ENCODE measurements at regions not wholly inside any gene's neighbourhood (a gene's known extent, or its start where the extent isn't known, plus 50 kb on each side); places are given as distances from the start of the nearest gene placed in this dataset.

- DNase-seq: no peak
Measured at GRCh38 chr13:34046457-34046856, 228.5 kb downstream of the RFC3 start.

DNA sequence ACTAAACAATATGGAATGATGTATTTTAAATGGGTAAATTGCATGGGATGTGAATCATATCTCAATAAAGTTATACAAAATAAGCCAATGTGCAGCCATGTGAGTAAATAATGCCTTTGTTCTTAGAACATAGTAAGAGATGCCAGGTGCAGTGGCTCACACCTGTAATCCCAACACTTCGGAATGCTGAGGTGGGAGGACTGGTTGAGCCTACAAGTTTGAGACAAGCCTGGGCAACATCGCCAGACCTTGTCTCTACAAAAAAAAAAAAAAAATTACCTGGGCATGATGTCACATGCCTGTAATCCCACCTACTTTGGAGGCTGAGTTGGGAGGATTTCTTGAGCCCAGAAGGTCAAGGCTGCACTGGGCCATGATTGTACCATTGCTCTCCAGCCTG is 230.7 kb downstream of the RFC3 start:
- DNase-seq: no peak

GRCh38 chr13:34056733-34057258 is 238.8 kb downstream of the RFC3 start:
- DNase-seq: no peak

DNA sequence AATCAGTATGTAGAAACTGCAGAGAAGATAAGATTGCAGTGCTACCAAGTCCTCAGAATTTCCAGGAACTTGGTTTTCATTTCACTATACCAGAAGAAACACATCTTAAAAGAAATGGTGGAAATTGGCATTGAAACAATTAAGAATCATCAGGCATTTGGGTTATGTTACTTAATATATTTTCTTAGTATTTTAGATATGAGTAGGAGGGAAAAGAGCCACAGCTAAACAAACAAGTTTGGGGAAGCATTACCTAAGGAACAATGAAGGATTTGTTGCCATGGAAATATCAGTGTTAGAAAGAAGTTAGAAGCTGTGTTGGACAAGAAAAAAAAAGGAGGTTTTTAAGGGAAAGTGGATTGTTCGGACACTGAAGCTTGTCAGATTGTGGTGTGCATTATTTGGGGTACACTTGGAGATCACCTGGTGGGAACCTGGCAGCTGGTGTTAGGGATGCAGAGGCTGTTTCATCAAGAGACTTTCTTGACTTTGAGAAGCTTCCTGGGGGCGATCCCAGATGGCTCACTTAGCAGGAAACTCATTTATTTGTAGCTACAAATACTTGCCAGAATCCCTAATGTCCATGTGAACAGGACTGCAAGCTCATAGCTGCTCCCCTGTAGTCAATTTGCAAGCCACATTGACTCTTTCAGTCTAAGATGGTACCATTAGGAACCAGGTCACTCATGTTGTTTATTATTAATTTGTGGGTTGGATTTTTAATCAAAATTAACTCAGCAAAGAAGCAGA is 246.7 kb downstream of the RFC3 start:
- no peak for DNase-seq

DNA sequence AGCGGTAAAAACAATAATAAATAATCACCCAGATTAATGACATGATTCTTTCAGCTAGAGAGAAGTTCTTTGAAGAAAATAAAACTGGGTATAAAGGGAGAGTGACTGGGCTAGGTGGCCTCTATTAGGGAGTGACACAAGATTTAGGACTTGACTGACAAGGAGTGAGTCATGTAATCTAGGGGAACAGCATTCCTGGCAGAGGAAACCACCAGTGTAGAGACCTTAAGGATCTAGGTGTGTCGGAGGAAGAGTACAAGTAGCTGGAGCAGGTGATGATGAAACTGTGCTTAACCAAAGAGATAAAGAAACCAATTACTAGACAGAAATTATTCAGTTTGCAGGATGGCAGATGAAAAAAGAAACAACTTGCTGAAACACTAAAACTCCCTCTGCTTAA is 248.0 kb downstream of the RFC3 start:
- no peak for DNase-seq

DNA sequence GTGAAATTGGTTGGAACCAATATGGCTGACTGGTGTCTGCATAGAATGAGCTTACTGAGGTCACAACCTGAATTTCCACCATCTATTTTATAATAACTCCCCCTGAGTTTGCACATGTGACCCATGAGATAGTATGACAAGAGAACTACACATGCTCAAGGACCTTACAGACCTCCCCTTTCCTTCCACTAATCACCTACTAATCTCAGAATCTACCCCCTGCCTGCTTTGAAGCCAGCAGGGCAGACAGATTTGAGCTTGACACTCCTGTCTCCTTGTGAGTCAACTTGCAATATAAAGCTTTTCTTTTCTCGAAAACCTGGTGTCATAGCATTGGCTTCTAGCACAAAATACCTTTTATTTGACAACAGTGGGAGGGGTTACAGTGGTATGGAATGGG is 248.4 kb downstream of the RFC3 start:
- no peak for DNase-seq

DNA sequence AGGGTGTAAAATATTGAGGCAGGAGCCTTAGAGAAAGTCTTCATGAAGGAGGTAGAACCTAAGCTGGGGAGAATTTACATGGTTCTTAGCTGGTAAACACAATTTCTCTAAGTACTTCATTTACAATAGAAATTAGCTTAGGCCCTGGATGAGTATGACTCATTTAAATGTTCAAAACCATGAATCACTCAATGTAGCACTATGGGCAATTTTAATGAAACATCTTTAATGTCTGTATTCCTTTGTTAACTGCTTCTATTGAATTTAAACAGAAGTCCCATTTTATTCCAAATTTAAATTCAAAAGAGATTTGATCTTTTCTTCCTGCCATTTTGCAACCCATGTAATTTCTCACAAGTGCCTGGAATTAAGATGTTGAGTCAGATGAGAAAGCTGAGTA is 252.1 kb downstream of the RFC3 start:
- no peak for DNase-seq

DNA sequence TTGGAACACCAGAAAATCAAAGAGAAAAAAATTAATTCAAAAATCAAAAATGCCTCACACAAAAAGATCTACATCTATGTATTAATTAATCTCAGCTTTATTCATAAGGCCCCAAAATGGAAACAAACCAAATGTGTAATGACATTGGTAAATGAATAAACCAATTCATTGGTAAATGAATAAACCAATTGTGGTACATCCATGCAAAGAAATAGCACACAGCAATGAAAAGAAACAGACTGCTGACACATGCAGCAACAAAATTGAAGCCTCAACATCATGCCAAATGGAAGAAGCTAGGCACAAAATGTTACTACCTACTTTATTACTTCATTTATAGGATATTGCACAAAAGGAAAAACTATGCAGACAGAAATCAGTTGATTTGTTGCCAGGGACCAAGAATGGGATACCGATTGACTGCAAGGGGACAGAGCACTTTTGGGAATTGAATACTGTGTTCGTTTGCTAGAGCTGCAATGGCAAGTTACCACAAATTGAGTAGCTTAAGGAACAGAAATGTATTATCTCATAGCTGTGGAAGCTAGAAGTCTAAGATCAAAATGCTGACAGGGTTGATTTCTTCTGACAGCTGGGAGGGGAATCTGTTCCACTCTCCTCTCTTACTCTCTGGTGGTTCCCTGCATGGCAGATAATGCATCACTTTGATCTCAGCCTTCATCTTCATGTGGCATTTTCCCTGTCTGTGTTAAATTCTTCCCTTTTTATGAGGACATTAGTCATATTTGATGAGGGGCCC is 252.8 kb downstream of the RFC3 start:
- DNase-seq: no peak

DNA sequence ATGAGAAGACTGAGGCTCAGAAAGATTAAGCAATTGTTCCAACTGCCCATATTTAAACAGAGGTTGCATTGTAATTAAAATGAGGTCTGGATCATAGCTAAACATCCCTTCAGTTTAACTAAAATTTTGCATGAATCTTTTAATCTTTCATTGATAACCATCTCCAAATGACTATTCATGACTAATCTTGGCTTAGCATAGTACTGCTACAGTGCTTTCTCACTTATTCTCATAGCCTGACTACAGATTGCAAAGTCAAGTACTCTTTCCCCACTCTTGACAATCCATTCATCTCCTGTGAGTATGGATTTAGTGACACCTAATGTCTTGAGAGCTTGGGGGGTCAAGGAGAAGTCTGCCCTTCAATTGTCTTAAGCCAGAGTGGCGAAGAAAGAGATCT is 258.4 kb downstream of the RFC3 start:
- no peak for DNase-seq

DNA sequence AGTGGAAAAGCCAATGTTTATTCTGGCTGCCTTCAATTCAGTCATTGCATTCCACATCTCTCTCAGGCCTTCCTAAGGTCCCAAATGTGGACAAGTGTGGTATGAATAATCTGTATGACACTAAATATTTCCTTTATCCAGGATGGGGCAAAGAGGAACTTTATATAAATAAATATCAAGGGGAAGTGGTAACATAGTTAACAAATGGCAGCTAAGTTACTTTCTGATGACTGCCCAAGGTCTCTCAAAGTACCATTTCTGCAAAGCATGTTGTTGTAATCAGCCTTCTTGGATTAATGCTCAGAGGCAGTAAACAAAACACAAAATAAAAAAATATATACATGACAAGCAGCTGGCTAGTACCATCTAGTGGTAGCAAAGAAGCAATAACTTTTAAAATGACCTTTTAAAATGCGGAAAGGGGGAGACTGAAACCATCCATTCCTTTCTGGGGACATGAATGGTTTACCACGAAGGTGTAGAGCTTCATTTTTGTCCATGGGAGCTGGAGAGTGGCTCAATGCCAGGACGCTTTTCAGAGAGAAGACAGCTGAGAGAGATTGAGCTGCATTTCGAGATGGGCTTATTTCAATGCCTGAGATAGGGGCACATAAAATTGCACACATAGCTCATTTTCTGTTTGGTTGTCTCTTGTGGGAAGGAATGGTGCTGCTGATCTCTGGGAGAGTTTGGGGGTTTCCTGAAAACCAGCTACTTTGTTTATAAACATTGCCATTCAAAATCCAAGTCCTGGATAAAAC is 259.2 kb downstream of the RFC3 start:
- DNase-seq: no peak

DNA sequence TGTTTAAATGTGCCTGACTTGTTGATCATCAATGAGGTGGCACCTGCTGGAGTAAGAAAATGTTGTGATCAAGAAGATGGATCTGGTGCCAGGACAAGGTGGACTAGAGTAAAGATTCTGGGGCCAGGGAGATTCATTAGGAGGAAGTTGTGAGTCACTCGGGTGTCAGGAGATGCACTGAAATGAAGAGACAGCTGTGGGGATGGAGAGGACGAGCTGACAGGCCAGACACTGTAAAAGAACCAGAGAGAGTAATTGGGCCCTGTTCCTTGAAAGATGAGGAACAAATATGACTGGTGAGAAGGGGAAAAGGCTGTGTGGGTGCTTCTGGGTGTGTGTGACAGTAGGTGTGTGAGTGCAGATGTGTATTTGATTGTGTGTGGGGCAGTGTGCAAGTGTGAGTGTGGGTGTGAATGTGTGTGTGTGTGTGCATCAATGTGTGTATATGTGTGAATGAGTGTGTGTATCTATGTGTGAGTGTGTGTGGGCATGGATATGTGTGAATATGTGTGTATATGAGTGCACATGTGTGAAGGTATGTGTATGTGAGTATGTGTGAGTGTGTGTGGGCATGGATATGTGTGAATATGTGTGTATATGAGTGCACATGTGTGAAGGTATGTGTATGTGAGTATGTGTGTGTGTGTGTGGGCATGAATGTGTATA is 260.5 kb downstream of the RFC3 start:
- DNase-seq: no peak

DNA sequence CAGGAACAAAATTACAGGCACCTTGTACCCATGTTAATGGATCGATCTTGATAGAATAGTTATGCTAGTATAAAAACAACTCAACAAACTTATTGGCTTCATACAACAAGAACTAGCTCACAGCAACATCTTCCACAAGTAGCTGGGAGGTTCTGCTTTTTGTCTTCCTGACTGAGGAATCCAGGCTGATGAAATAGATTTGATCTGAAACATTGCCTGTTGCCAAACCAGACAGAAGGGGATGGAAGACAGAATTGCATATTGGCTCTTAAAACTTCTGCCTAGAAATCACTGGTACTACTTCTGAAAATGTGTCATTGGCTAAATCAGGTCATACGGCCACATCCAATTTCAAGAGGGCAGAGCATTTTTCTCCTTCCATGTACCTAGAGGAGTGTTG is 267.3 kb downstream of the RFC3 start:
- DNase-seq: no peak

GRCh38 chr13:34086281-34086680 is 268.3 kb downstream of the RFC3 start:
- no peak for DNase-seq

DNA sequence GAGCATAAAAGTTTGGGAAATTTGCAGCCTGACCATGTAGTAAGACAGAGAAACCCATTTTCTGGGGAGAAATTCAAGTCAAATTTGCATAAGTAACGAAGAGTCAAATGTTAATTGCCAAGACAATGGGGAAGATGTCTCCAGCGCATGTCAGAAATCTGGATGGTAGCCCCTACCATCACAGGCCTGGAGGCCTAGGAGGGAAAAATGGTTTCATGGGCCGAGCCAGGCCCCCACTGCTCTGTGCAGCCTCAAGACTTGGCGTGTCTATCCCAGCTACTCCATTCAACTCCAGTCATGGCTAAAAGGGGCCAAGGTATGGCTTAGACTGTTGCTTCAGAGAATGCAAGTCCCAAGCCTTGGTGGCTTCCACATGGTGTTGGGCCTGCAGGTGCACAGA is 269.8 kb downstream of the RFC3 start:
- no peak for DNase-seq

- DNase-seq: no peak
Measured at GRCh38 chr13:34103854-34104253, 285.9 kb downstream of the RFC3 start.

DNA sequence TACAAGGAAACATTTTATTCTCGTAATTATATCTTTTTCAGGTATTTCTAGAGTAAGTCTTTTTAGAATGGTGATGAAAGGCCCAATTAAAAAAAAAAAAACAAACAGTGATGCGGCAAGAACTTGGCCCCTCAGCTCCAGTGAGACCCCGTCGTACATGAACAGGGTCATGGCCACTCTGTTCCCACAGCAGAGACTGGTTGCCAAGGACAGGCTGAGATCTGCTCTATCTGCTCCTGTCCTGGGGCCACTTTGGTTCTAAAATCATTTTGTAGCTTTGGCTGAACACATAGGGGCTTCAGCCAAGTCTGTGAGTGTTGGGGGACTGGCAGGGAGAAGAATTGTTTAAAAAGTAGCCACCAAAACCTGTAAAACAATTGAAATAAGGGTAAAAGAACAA is 286.9 kb downstream of the RFC3 start:
- DNase-seq: no peak

- DNase-seq: no peak
Measured at GRCh38 chr13:34107806-34108205, 289.9 kb downstream of the RFC3 start.

GRCh38 chr13:34108410-34108809 is 290.5 kb downstream of the RFC3 start:
- no peak for DNase-seq

GRCh38 chr13:34114581-34114980 is 296.6 kb downstream of the RFC3 start:
- DNase-seq: no peak

- DNase-seq: no peak
Measured at GRCh38 chr13:34116651-34117050, 298.7 kb downstream of the RFC3 start.

DNA sequence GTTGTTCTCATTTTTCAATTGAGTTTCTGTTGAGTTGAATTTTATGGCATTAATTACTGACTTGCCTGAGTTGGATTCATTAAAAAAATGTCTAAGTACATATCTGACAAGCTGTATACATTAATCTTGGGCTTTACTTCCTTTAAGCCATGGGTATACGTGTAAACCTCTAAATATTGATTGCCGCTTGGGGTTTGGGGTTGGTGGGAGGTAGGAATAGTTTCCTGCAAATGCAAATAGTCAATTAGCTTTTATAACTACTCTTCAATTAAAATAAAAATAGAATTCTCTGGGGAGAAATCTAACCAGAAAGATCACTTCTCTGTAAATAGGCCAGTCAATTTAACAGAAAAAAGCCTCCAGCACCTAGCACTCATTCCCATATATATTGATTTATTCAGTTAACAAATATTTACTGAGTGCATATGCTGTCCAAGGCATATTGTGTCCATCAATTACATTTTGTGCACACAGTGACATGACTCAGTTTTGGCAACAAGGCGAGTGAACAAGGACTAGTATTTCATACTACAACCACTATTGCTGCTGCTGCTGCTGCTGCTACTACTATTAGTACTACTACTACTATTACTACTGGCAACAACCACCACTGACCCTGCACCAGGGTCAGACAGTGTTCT is 306.8 kb downstream of the RFC3 start:
- DNase-seq: peak; percentile 59 to 86

DNA sequence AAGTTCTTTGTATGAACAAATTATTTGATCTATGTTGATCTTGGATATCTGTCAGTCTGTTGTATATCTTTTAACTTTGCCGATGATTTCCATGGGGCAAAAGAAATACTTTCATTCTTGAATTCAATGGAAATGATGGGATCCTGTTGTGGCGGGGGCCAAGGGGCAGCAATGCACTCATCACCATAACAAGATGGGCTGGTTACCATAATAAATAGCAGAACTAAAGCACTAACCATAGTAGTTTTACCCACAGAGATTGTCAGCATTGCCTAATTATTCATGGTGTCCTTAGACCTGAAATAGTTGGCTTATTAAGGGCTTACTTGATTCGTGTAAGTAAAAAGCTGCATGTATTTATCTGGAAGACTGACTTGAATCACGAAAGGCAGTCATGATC is 309.6 kb downstream of the RFC3 start:
- no peak for DNase-seq

DNA sequence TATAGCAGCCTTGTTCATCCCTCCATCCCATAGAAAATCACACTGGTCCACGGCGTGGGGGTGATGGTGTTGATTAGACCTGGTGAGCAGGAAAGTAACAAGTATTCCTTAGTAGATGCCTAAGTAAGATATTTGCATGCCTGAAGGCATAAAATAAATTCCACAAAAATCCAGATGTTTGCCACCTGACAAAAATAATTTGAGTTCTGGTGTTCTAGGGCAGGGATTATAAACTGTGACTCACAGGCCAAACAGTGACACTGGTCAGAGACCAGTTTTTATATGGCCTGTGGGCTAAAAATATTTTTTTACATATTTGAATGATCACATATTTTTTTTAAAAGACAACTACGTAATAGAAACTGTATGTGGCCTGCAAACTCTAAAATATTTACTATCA is 310.7 kb downstream of the RFC3 start:
- no peak for DNase-seq

Data from NCI-H1930 (cell line).